IMR-90 (cell line): ENCODE measurements at regions not wholly inside any gene's neighbourhood (a gene's known extent, or its start where the extent isn't known, plus 50 kb on each side); places are given as distances from the start of the nearest gene placed in this dataset.

Source experiments
- ATAC-seq: fragments of 200-7000 bp; cut with Tn5 transposase; 2 replicates; pipeline ENCODE4 v1.9.1; 2020; ENCODE audit warnings: low read depth, mild to moderate bottlenecking, moderate library complexity
- BruUV-seq: library from RNA; stranded (reverse); fragments of 400-500 nt; replicated peaks from 2 replicates; lab custom pipeline; 2021; lab: Mats Ljungman, UMichigan
- CTCF ChIA-PET: fragments of 300-600 bp; formaldehyde crosslinking; extraction: SDS; loops from one replicate; lab custom pipeline; 2021; ENCODE audit warnings: antibody characterized with exemption; lab: Yijun Ruan, JAX
- POLR2A ChIA-PET: fragments of 300-600 bp; sonication (Branson Sonifier 250); formaldehyde crosslinking; loops from one replicate; lab custom pipeline; 2022; ENCODE audit warnings: antibody characterized with exemption; ENCODE audit not compliant: unreplicated experiment; lab: Charles Lee
- DNase-seq: peaks from one replicate; pipeline ENCODE4 v3.0.0; 2013
- H2AFZ ChIP-seq: replicated peaks from 2 replicates; pipeline ENCODE3; 2013; ENCODE audit warnings: low read length, mild to moderate bottlenecking; ENCODE audit not compliant: poor library complexity
- H2AK5ac ChIP-seq: 2 replicates; pipeline ENCODE4 v1.6.1; 2013; ENCODE audit warnings: low read depth, low read length, inconsistent platforms
- H2AK9ac ChIP-seq: replicated peaks from 2 replicates; pipeline ENCODE3; 2013; ENCODE audit warnings: mild to moderate bottlenecking, low read depth, low read length, moderate library complexity; ENCODE audit not compliant: poor library complexity
- H2BK120ac ChIP-seq: 2 replicates; pipeline ENCODE4 v1.6.1; 2013; ENCODE audit warnings: low read depth, low read length, inconsistent platforms
- H2BK15ac ChIP-seq: 3 replicates; pipeline ENCODE4 v1.6.1; 2013; ENCODE audit warnings: low read depth, low read length, inconsistent platforms
- H2BK20ac ChIP-seq: 2 replicates; pipeline ENCODE4 v1.6.1; 2013; ENCODE audit warnings: low read depth, mild to moderate bottlenecking, inconsistent platforms, low read length, moderate library complexity
- H2BK5ac ChIP-seq: 2 replicates; pipeline ENCODE4 v1.6.1; 2013; ENCODE audit warnings: mild to moderate bottlenecking, low read depth, low read length, inconsistent platforms; ENCODE audit not compliant: poor library complexity, severe bottlenecking
- H3K14ac ChIP-seq: replicated peaks from 2 replicates; pipeline ENCODE4 v1.6.1; 2013; ENCODE audit warnings: low read depth, low read length, inconsistent platforms
- H3K18ac ChIP-seq: 2 replicates; pipeline ENCODE4 v1.6.1; 2013; ENCODE audit warnings: low read depth, low read length, control low read depth
- H3K23ac ChIP-seq: 2 replicates; pipeline ENCODE4 v1.6.1; 2013; ENCODE audit warnings: low read depth, low read length, inconsistent platforms
- H3K27ac ChIP-seq: 2 replicates; pipeline ENCODE4 v1.5.1; 2013; ENCODE audit warnings: mild to moderate bottlenecking, control low read depth, low read length; ENCODE audit not compliant: insufficient read depth
- H3K27me3 ChIP-seq: 2 replicates; pipeline ENCODE4 v1.6.1; 2013; ENCODE audit warnings: low read length; ENCODE audit not compliant: control insufficient read depth, insufficient read depth
- H3K36me3 ChIP-seq: 2 replicates; pipeline ENCODE4 v1.6.1; 2013; ENCODE audit warnings: low read length, mixed read lengths; ENCODE audit not compliant: control insufficient read depth, insufficient read depth
- H3K4ac ChIP-seq: 2 replicates; pipeline ENCODE4 v1.6.1; 2013; ENCODE audit warnings: low read depth, low read length, inconsistent platforms
- H3K4me1 ChIP-seq: 2 replicates; pipeline ENCODE4 v1.6.1; 2013; ENCODE audit warnings: low read length, mixed read lengths; ENCODE audit not compliant: control insufficient read depth, insufficient read depth
- H3K4me2 ChIP-seq: 2 replicates; pipeline ENCODE4 v1.6.1; 2013; ENCODE audit warnings: low read depth, mild to moderate bottlenecking, control low read depth, low read length, moderate library complexity
- H3K4me3 ChIP-seq: 2 replicates; pipeline ENCODE4 v1.5.1; 2013; ENCODE audit warnings: low read depth, mild to moderate bottlenecking, control low read depth, low read length, moderate library complexity; ENCODE audit not compliant: insufficient read depth
- H3K56ac ChIP-seq: 2 replicates; pipeline ENCODE4 v1.6.1; 2013; ENCODE audit warnings: low read length, inconsistent platforms; ENCODE audit not compliant: insufficient read depth; ENCODE audit errors: extremely low read depth
- H3K79me1 ChIP-seq, 2 experiments: 2 replicates each; pipeline ENCODE4 v1.6.1; 2013; ENCODE audit warnings: low read length in 2 of 2, inconsistent platforms in 1 of 2, low read depth in 1 of 2
- H3K9ac ChIP-seq: 2 replicates; pipeline ENCODE4 v1.6.1; 2013; ENCODE audit warnings: low read depth, low read length, control low read depth
- H3K9me1 ChIP-seq: 2 replicates; pipeline ENCODE4 v1.6.1; 2013; ENCODE audit warnings: low read length, inconsistent platforms; ENCODE audit not compliant: insufficient read depth
- H3K9me3 ChIP-seq: 2 replicates; pipeline ENCODE4 v1.6.1; 2013; ENCODE audit warnings: low read length; ENCODE audit not compliant: control insufficient read depth, insufficient read depth
- H4K20me1 ChIP-seq: 2 replicates; pipeline ENCODE4 v1.6.1; 2013; ENCODE audit warnings: low read length, inconsistent platforms; ENCODE audit not compliant: insufficient read depth
- H4K5ac ChIP-seq: 2 replicates; pipeline ENCODE4 v1.6.1; 2013; ENCODE audit warnings: mild to moderate bottlenecking, low read depth, low read length, control low read depth
- H4K8ac ChIP-seq, 2 experiments: 2 replicates each; pipeline ENCODE4 v1.6.1; 2013; ENCODE audit warnings: low read depth in 2 of 2, low read length in 2 of 2, control low read depth in 1 of 2, inconsistent platforms in 1 of 2
- H4K91ac ChIP-seq: 2 replicates; pipeline ENCODE4 v1.6.1; 2013; ENCODE audit warnings: low read depth, low read length, inconsistent platforms; ENCODE audit not compliant: insufficient read depth
- BHLHE40 ChIP-seq: fragments of 150-350 bp; IDR thresholded peaks from 2 replicates; pipeline ENCODE4 v1.6.1; 2016; ENCODE audit warnings: mild to moderate bottlenecking, low read depth, low read length
- CEBPB ChIP-seq: IDR thresholded peaks from 2 replicates; pipeline ENCODE4 v1.6.1; 2012; ENCODE audit warnings: low read depth, low read length, improper control_type of control experiment
- CHD1 ChIP-seq: IDR thresholded peaks from 2 replicates; pipeline ENCODE4 v1.6.1; 2012; ENCODE audit warnings: low read depth, low read length, improper control_type of control experiment
- FOS ChIP-seq: fragments of 150-350 bp; IDR thresholded peaks from 2 replicates; pipeline ENCODE4 v1.6.1; 2016; ENCODE audit warnings: low read depth, low read length
- MAFK ChIP-seq: IDR thresholded peaks from 2 replicates; pipeline ENCODE4 v1.6.1; 2012; ENCODE audit warnings: low read depth, low read length, improper control_type of control experiment
- MXI1 ChIP-seq: IDR thresholded peaks from 2 replicates; pipeline ENCODE4 v1.6.1; 2012; ENCODE audit warnings: low read depth, mild to moderate bottlenecking, low read length, moderate library complexity, borderline replicate concordance
- NFE2L2 ChIP-seq: fragments of 150-350 bp; IDR thresholded peaks from 2 replicates; pipeline ENCODE4 v1.6.1; 2016; ENCODE audit warnings: low read depth, mild to moderate bottlenecking, low read length
- POLR2A ChIP-seq: IDR thresholded peaks from 2 replicates; pipeline ENCODE4 v1.6.1; 2012; ENCODE audit warnings: mild to moderate bottlenecking, low read depth, low read length
- RAD21 ChIP-seq: IDR thresholded peaks from 2 replicates; pipeline ENCODE4 v1.6.1; 2012; ENCODE audit warnings: low read length, improper control_type of control experiment
- RCOR1 ChIP-seq: IDR thresholded peaks from 2 replicates; pipeline ENCODE4 v1.6.1; 2012; ENCODE audit warnings: mild to moderate bottlenecking, low read length, improper control_type of control experiment; ENCODE audit not compliant: insufficient replicate concordance
- RFX5 ChIP-seq: IDR thresholded peaks from 2 replicates; pipeline ENCODE4 v1.8.0; 2012; ENCODE audit warnings: low read depth, mild to moderate bottlenecking, low read length, moderate library complexity
- SMC3 ChIP-seq: fragments of 150-350 bp; IDR thresholded peaks from 2 replicates; pipeline ENCODE4 v1.6.1; 2016; ENCODE audit warnings: low read depth, mild to moderate bottlenecking, antibody characterized with exemption, low read length, moderate library complexity
- WGBS, 2 experiments: methylation state at CpG; one replicate each; pipeline versions ENCODE4 v1.1.5 to v1.1.7; 2013; ENCODE audit warnings: missing lambda C conversion rate in 2 of 2; ENCODE audit not compliant: insufficient read length in 1 of 2; ENCODE audit errors: extremely low coverage in 2 of 2; 5-methylcytosine and 5-hydroxymethylcytosine counted together
- dilution Hi-C: fragments of 300-500 bp; cut with HindIII; formaldehyde crosslinking; loops from one replicate; pipeline ENCODE4 v1.14.3; 2018; ENCODE audit warnings: low sequenced_read_pairs; ENCODE audit not compliant: unreplicated experiment
- in situ Hi-C: fragments of 300-500 bp; cut with MboI; formaldehyde crosslinking; loops from 3 replicates; pipeline ENCODE4 v1.14.3; 2019; ENCODE audit warnings: low sequenced_read_pairs, inconsistent platforms, mixed read lengths
- intact Hi-C: fragments of 100-400 bp; cut with micrococcal nuclease; formaldehyde crosslinking; loops from 2 replicates; pipeline ENCODE4 v1.10.0; 2022

- no peak for DNase-seq
- Histone ChIP-seq H3K36me3 (no peaks in the 10 kb centered on the region), H3K9me1 (no peaks in the 10 kb centered on the region), H2BK120ac (no peak overlapping the region), H2AFZ (no peak overlapping the region), H3K4me1 (no peaks in the 10 kb centered on the region), H3K56ac (no peak overlapping the region), H4K8ac (no peak overlapping the region), H3K4me3 (no peak overlapping the region), H3K9ac (no peak overlapping the region), H3K14ac (no peak overlapping the region), H3K18ac (no peak overlapping the region), H2AK9ac (no peak overlapping the region), H3K27me3 (no peaks in the 10 kb centered on the region), H3K4ac (no peak overlapping the region), H3K23ac (no peak overlapping the region), H3K9me3 (no peaks in the 10 kb centered on the region), H2AK5ac (no peak overlapping the region), H4K91ac (no peak overlapping the region), H3K79me1 (no peaks in the 10 kb centered on the region), H2BK20ac (no peak overlapping the region), H2BK5ac (no peak overlapping the region), H3K27ac (no peak overlapping the region), H4K20me1 (no peaks in the 10 kb centered on the region), H3K4me2 (no peak overlapping the region), H2BK15ac (no peak overlapping the region), H4K5ac (no peak overlapping the region)
- TF ChIP-seq FOS (no peak), CHD1 (no peak), MXI1 (no peak), RAD21 (no peak), NFE2L2 (no peak), POLR2A (no peak), MAFK (no peak), BHLHE40 (no peak), RCOR1 (no peak), CEBPB (no peak), SMC3 (no peak), RFX5 (no peak)
- dilution Hi-C loops (no loop called here), in situ Hi-C loops (no loop called here), intact Hi-C loops (no loop called here)
- WGBS, 2 experiments: no CpG with 5 or more reads among the region's 3 CpGs
- BruUV-seq: no TSS peak
- CTCF ChIA-PET: no interaction called here
- POLR2A ChIA-PET: no interaction called here
- no peak for ATAC-seq
Observed at GRCh38 chrX:87924619-87925018, 407.0 kb downstream of the KLHL4 start.
